T-helper 17 cell (primary cell): ENCODE measurements at regions not wholly inside any gene's neighbourhood (a gene's known extent, or its start where the extent isn't known, plus 50 kb on each side); places are given as distances from the start of the nearest gene placed in this dataset.
"Not testable (repeated sequence)": the region's sequence is repeated elsewhere in the genome, so short reads cannot be mapped to it uniquely, and the experiment has no call there.

Experiments
- ATAC-seq: fragments of 150-1000 bp; cut with Tn5 transposase; 2 replicates; pipeline ENCODE4 v1.10.0; 2021; ENCODE audit warnings: mild to moderate bottlenecking, moderate library complexity
- DNase-seq, 3 donors: peaks; one replicate each; pipeline versions ENCODE4 v3.0.0 to v3.0.0-alpha.2; 2020 to 2021
- H3K9me3 ChIP-seq: one replicate; pipeline ENCODE4 v1.7.0; 2013; ENCODE audit warnings: low read length, mild to moderate bottlenecking; ENCODE audit not compliant: control insufficient read depth, poor library complexity, severe bottlenecking
- H3K27ac Mint-ChIP-seq: one replicate; pipeline ENCODE4 v1.8.0; 2022; ENCODE audit warnings: mild to moderate bottlenecking, moderate library complexity, mixed read lengths
- H3K27me3 Mint-ChIP-seq: one replicate; pipeline ENCODE4 v1.8.0; 2022; ENCODE audit warnings: mixed read lengths
- H3K36me3 Mint-ChIP-seq: one replicate; pipeline ENCODE4 v1.8.0; 2022; ENCODE audit warnings: low read depth, mixed read lengths
- H3K4me1 Mint-ChIP-seq: one replicate; pipeline ENCODE4 v1.8.0; 2022; ENCODE audit warnings: mild to moderate bottlenecking, mixed read lengths
- H3K4me3 Mint-ChIP-seq: one replicate; pipeline ENCODE4 v1.8.0; 2022; ENCODE audit warnings: mild to moderate bottlenecking, moderate library complexity, mixed read lengths

DNA sequence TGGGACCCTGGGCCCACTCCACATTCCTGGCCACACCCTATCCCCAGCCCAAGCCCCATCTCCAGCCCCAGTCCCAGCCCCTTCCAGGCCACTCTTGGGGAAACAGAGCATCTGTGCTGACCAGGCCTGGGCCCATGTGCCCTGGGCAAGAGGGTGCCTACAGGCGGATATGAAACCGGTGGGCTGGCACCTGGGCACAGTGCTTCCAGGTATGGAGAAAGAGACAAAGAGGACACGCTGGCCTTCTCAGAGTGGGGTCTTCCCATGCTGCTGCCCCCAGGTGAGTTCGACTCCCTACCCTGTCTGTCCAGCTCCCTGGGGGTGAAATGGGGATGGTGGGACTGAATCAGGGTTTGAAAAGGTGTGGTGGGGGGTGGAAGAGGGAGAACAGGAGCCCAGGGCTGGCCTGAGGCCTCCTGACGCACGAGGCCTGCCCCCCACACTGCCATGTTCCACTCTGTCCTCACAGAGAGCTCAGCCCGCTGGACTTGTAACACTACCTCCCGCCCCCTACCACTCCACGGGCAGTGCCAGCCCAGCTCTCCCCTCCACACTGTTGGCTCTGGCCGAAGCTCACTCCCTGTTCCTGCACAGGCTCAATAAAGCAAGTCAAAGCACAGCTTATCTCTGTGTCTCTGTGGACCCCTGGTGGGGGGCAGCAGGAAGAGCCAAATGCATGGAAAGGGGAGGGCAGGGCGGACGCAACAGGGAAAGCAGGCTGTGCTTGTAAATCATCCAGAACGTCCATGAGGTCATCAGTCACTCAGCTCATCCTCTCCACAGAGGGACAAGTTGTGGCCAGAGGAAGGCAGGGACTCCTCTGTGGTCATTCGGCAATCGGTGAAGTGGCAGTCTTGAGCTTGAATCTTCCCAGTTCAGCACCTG, 71.1 kb upstream of the TMEM97 start:
- H3K9me3 ChIP-seq: no peaks in the 10 kb centered on the region
- peaks cover 25% of the 10 kb centered on the region for H3K27me3 Mint-ChIP-seq
- H3K4me1 Mint-ChIP-seq: peaks cover 10% of the 10 kb centered on the region
- ATAC-seq (no peak), DNase-seq (no peak)
- H3K36me3 Mint-ChIP-seq: peaks cover 3% of the 10 kb centered on the region
- H3K4me3 Mint-ChIP-seq: no peak overlapping the region
- no peak overlapping the region for H3K27ac Mint-ChIP-seq

- ATAC-seq (no peak), DNase-seq (no peak)
- Mint-ChIP-seq H3K4me1 (peaks cover 10% of the 10 kb centered on the region), H3K27ac (no peak overlapping the region), H3K27me3 (peaks cover 23% of the 10 kb centered on the region), H3K36me3 (peaks cover 3% of the 10 kb centered on the region), H3K4me3 (no peak overlapping the region)
- H3K9me3 ChIP-seq: no peaks in the 10 kb centered on the region
Observed at GRCh38 chr17:28249706-28250105, 69.3 kb upstream of the TMEM97 start.

DNA sequence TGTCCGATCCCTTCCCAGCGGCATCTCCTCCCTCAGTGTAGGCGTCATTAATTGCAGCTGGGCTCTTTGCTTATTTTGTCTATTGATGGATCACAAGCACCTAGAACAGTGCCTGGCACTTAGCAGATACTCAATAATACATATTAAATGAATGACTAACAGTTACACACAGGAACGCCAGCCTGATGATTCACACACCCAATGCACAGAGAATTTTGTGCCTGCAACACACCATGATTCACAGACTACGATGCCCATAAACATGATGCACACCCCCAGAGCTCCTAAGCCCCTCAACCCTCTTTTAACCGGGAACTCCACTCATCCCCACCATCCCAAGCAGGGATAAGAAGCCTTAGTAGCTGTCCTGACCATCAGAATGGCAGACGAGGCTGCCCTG, 66.6 kb upstream of the TMEM97 start:
- H3K4me3 Mint-ChIP-seq: no peak overlapping the region
- DNase-seq (no peak), ATAC-seq (no peak)
- no peak overlapping the region for H3K27ac Mint-ChIP-seq
- peaks cover 6% of the 10 kb centered on the region for H3K4me1 Mint-ChIP-seq
- no peaks in the 10 kb centered on the region for H3K9me3 ChIP-seq
- H3K36me3 Mint-ChIP-seq: peaks cover 3% of the 10 kb centered on the region
- H3K27me3 Mint-ChIP-seq: peaks cover 24% of the 10 kb centered on the region

DNA sequence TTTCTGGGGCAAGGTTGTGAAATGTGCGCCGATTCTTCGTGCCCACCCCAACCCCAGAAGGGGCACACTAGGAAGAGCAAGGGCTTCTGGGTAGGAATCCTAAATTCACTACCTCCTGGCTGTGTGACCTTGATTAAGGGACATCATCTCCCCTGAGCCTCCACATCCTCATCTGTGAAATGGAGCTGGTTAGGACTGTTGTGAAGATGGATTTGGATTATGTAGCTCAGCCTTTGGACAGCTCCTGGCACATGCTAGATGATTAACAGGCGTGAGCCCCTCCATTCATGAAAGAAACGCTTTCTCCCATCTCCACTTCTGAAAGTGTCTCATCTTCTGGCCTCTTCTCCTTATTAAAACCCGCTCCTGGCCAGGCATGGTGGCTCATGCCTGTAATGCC, 65.3 kb upstream of the TMEM97 start:
- Mint-ChIP-seq H3K4me1 (peaks cover 6% of the 10 kb centered on the region), H3K4me3 (no peak overlapping the region), H3K27me3 (peaks cover 33% of the 10 kb centered on the region), H3K27ac (no peak overlapping the region), H3K36me3 (peaks cover 3% of the 10 kb centered on the region)
- ATAC-seq: no peak
- H3K9me3 ChIP-seq: no peaks in the 10 kb centered on the region
- DNase-seq: no peak

DNA sequence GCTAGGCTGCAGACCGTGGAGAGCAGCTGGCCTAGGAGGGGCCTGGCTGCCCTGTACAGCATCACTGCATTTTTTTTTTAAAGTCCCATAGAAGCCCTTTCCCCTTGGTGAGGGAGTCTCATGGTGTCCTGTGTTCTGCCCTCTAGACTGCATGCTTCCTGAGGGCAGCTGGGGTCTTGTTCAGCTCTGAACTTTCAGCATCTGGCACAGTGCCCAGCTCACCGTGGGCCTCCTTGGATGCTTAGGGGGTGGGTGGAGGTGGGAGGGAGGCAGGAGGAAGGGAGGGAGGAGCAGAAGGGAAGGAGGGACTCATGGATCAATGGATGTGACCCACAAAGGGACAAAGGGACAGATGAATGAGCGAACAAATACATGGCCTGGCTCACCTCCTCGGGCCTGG, 63.4 kb upstream of the TMEM97 start:
- Mint-ChIP-seq H3K4me1 (peaks cover 6% of the 10 kb centered on the region), H3K27me3 (peaks cover 33% of the 10 kb centered on the region), H3K27ac (no peak overlapping the region)

GRCh38 chr17:28256370-28256769, 62.6 kb upstream of the TMEM97 start:
- Mint-ChIP-seq H3K27ac (no peak overlapping the region), H3K36me3 (peaks cover 3% of the 10 kb centered on the region), H3K4me3 (no peak overlapping the region), H3K27me3 (peaks cover 33% of the 10 kb centered on the region), H3K4me1 (peaks cover 6% of the 10 kb centered on the region)
- DNase-seq: no peak
- no peak for ATAC-seq
- no peaks in the 10 kb centered on the region for H3K9me3 ChIP-seq

More for the DNA sequence above, 63.4 kb upstream of the TMEM97 start:
- DNase-seq: no peak
- Mint-ChIP-seq H3K36me3 (peaks cover 3% of the 10 kb centered on the region), H3K4me3 (no peak overlapping the region)
- H3K9me3 ChIP-seq: no peaks in the 10 kb centered on the region
- ATAC-seq: no peak

DNA sequence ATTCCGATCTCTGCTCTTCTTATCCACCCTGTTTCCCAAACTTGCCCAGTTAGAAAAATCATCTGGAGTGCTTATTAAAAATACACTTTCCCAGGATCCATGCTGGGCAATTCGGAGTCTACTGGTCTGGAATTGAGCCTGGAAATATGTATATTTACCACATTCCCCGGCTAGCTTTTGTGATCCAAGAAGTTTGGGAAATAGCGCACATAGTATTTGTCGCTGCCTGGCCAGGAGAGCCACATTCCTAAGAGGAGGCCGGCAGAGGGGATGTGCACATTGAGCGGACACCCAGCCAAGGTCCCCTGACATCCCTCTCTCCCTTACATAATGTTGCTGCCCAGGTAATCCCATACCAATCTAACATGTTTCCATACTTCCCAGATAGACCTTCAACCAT, 62.1 kb upstream of the TMEM97 start:
- Mint-ChIP-seq H3K4me1 (peaks cover 2% of the 10 kb centered on the region), H3K4me3 (no peak overlapping the region), H3K27me3 (peaks cover 29% of the 10 kb centered on the region), H3K36me3 (no peaks in the 10 kb centered on the region), H3K27ac (no peak overlapping the region)
- no peaks in the 10 kb centered on the region for H3K9me3 ChIP-seq
- ATAC-seq (no peak), DNase-seq (no peak)

DNA sequence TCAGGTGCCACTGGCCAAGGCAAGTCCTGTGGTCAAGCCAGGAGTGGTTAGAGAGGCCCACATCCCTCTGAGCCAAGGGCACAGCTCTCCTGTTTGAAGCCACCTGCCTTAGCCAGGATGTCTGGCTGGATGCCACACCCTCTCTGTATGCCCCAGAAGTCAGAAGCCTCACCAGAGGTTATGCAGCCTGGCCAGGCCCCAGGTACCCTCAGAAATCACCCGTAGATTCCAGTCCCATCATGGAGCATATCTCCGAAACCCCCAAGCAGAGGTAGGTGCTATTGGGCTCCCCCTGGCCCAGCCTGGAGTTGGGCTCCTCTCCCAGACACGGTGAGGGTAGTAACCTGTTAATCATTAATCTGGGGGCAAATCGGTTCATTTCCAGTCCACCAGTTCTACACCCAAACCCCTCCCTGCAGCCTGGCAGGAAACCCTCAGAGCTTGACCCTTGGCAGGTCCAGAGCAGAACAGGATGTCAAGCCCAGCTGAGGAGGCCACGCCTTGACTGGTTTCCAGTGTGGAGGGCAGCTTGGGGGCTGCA, 60.6 kb upstream of the TMEM97 start:
- ATAC-seq: no peak
- Mint-ChIP-seq H3K36me3 (no peaks in the 10 kb centered on the region), H3K4me1 (no peaks in the 10 kb centered on the region), H3K27ac (no peak overlapping the region), H3K27me3 (peaks cover 28% of the 10 kb centered on the region), H3K4me3 (no peak overlapping the region)
- no peaks in the 10 kb centered on the region for H3K9me3 ChIP-seq
- no peak for DNase-seq

- no peak overlapping the region for H3K4me3 Mint-ChIP-seq
- peaks cover 14% of the 10 kb centered on the region for H3K27me3 Mint-ChIP-seq
- H3K27ac Mint-ChIP-seq: no peak overlapping the region
- H3K9me3 ChIP-seq: no peaks in the 10 kb centered on the region
- ATAC-seq: no peak
- no peaks in the 10 kb centered on the region for H3K4me1 Mint-ChIP-seq
- H3K36me3 Mint-ChIP-seq: no peaks in the 10 kb centered on the region
- no peak for DNase-seq
Observed at GRCh38 chr17:28261219-28261618, 57.8 kb upstream of the TMEM97 start.

GRCh38 chr17:28262123-28262745, 56.8 kb upstream of the TMEM97 start:
- not testable (repeated sequence) for H3K27ac Mint-ChIP-seq, H3K4me3 Mint-ChIP-seq, H3K9me3 ChIP-seq, H3K36me3 Mint-ChIP-seq, H3K4me1 Mint-ChIP-seq, H3K27me3 Mint-ChIP-seq, ATAC-seq, DNase-seq

DNA sequence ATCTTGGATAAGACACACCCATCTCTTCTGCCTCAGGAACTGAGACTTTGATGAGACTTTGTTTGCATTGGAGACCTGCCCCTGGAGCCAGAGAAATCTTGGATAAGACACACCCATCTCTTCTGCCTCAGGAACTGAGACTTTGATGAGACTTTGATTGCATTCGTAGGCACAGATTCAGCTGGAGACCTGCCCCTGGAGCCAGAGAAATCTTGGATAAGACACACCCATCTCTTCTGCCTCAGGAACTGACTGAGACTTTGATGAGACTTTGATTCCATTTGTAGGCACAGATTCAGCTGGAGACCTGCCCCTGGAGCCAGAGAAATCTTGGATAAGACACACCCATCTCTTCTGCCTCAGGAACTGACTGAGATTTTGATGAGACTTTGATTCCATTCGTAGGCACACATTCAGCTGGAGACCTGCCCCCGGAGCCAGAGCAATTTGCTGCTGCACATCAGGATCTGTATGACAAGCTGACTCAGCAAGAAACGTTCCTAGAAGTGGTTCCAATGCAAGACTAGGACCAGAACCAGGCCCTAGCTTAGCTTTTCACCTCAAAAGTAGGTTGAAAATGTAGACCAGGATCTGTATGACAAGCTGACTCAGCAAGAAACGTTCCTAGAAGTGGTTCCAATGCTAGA, 54.0 kb upstream of the TMEM97 start:
- H3K4me1 Mint-ChIP-seq, DNase-seq, H3K36me3 Mint-ChIP-seq, ATAC-seq, H3K9me3 ChIP-seq, H3K27ac Mint-ChIP-seq, H3K4me3 Mint-ChIP-seq: not testable (repeated sequence)
- H3K27me3 Mint-ChIP-seq: peaks cover 10% of the 10 kb centered on the region

DNA sequence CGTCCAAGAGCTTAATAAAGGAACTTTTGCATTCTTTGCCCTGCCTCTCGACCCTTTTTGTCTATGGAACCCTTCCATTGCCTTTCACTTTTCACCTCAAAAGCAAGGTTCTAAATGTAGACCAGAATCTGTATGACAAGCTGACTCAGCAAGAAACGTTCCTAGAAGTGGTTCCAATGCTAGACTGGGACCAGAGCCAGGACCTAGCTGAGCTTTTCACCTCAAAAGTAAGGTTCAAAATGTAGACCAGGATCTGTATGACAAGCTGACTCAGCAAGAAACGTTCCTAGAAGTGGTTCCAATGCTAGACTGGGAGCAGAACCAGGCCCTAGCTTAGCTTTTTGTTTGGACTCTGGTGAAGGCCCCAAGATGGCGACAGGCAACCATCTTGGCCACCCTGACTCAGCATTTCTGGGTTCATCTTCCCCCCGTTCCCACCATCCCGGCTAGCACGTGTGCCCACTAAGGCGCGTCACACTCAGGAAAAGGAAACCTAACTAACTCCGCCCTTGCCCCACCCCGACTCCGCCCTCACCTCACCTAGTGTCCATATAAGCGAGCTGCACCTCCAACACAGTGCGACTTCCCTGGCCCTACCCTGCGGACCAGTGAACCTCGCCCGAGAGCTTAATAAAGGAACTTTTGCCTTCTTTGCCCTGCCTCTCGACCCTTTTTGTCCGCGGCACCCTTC, 53.0 kb upstream of the TMEM97 start:
- H3K27ac Mint-ChIP-seq, H3K4me3 Mint-ChIP-seq, H3K4me1 Mint-ChIP-seq, H3K36me3 Mint-ChIP-seq, ATAC-seq, DNase-seq, H3K9me3 ChIP-seq: not testable (repeated sequence)
- peaks cover 20% of the 10 kb centered on the region for H3K27me3 Mint-ChIP-seq

DNA sequence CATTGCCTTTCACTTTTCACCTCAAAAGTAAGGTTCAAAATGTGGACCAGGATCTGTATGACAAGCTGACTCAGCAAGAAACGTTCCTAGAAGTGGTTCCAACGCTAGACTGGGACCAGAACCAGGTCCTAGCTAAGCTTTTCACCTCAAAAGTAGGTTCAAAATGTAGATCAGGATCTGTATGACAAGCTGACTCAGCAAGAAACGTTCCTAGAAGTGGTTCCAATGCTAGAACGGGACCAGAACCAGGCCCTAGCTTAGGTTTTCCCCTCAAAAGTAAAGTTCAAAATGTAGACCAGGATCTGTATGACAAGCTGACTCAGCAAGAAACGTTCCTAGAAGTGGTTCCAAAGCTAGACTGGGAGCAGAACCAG, 52.5 kb upstream of the TMEM97 start:
- DNase-seq, H3K36me3 Mint-ChIP-seq, ATAC-seq: not testable (repeated sequence)

More for the DNA sequence above, 52.5 kb upstream of the TMEM97 start:
- H3K9me3 ChIP-seq, H3K4me1 Mint-ChIP-seq, H3K4me3 Mint-ChIP-seq, H3K27ac Mint-ChIP-seq: not testable (repeated sequence)
- H3K27me3 Mint-ChIP-seq: peaks cover 24% of the 10 kb centered on the region
